ENCODE measurements at regions not wholly inside any gene's neighbourhood (a gene's known extent, or its start where the extent isn't known, plus 50 kb on each side); places are given as distances from the start of the nearest gene placed in this dataset.

DNA sequence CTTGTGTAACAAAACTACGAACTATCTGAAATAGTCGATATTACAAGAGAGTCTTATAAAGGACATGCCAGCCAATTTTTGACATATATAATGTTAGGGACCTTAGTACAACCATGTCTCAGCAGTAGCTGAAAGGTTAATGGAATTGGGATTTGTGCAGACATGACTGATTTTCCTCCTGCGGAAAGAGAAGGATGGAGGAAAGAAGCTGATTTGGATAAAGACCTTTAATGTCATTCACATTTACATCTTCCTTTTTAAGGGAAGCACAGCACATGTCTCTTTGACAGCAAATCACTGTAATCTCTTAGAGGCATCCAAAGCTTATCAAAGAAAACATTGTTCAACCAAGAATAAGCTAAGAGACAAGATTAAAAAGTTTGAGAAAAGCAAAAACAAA, 1976.2 kb upstream of the IGFBP7 start:
- DNase-seq (no peak), ATAC-seq (no peak)
- H3K27me3 ChIP-seq (ENCODE audit: low read length) = no peaks in the 10 kb centered on the region
- H4K20me1 ChIP-seq (ENCODE audit: low read length) = no peaks in the 10 kb centered on the region
- no TSS peak for BruUV-seq (replicated peaks)
- no peaks in the 10 kb centered on the region for H3K79me2 ChIP-seq (ENCODE audit: low read length)
- H3K27ac ChIP-seq (ENCODE audit: low read length) = no peak overlapping the region
- H3K36me3 ChIP-seq (ENCODE audit: low read depth, low read length) = no peaks in the 10 kb centered on the region
- H3K9me2 ChIP-seq (replicated peaks; ENCODE audit: low read length) = no peaks in the 10 kb centered on the region
- H3K4me3 ChIP-seq (ENCODE audit: low read length) = no peak overlapping the region
- intact Hi-C loops (cut with micrococcal nuclease) = no loop called here
- no peak for TF ChIP-seq EZH2 (IDR thresholded peaks at IDR 0.05; ENCODE audit: low read length, unreplicated experiment)
- H3K9ac ChIP-seq (ENCODE audit: low read length) = no peak overlapping the region
- ChIA-PET CTCF (no interaction called here), POLR2A (ENCODE audit: unreplicated experiment) (no interaction called here)
- no peaks in the 10 kb centered on the region for H3K4me1 ChIP-seq (ENCODE audit: insufficient read depth, low read length)
- no peaks in the 10 kb centered on the region for H3F3A ChIP-seq (ENCODE audit: low read length, unreplicated experiment)
- H3K9me3 ChIP-seq (ENCODE audit: low read length) = no peaks in the 10 kb centered on the region
- no peak overlapping the region for H2AFZ ChIP-seq (ENCODE audit: low read length)
- no peak overlapping the region for H3K4me2 ChIP-seq (ENCODE audit: low read length)

DNA sequence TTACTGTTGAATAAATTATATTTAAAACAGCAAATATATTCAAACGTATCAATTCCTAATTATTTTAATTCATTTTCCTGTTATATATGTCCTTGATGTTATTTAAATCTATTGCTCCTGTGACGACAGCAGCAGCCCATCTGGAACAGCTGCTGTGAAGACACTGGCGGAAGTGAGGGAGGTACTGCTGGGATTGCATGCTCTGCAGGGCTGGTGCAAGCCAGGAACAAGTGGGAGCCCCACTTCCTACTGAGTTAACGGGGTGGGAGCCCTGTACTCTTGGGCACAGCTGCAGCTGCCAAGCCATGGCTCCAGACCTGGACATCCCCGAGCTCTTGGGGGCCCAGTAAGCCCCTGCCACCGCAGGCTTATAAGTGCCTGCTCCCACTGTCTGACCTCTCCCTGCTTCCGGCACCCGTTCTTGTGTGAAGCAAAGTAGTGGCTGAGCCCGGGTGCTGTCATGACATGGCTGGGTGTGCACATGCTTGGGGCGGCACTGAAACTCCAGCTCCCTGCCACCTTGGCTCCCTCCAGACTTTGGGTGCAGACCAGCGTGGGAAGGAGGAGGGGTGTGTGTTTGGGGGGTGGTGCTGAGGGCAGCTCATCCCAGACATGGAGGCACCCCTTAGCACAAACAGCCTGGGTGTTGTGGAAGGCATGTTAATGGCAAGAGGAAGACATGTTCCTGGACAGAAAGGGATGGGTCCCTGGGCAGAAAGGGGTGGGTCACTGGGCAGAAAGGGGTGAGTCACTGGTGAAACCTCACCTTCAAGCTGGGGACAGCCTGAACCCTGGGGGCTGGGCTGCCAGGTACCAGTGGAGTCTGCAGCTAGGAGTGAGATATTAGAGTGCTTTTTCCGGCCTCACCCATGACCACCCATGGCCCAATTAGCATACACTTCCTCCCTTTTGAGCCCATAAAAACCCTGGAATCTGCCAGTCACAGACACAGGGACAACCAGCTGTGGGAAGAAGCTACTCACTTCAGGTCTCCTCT, 1981.3 kb upstream of the IGFBP7 start:
- no peak for TF ChIP-seq CTCF (conservative IDR thresholded peaks at IDR 0.05; ENCODE audit: low read depth, low read length)
- TF ChIP-seq EZH2phosphoT487 (IDR thresholded peaks at IDR 0.05; ENCODE audit: borderline replicate concordance, low read length) = no peak
- TF ChIP-seq EZH2 (IDR thresholded peaks at IDR 0.05; ENCODE audit: low read length, unreplicated experiment) = no peak
- no peak overlapping the region for H3K4me3 ChIP-seq (ENCODE audit: low read length)
- H3K9ac ChIP-seq (ENCODE audit: low read length) = no peak overlapping the region
- no peaks in the 10 kb centered on the region for H3K4me1 ChIP-seq (ENCODE audit: insufficient read depth, low read length)
- no peaks in the 10 kb centered on the region for H3K27me3 ChIP-seq (ENCODE audit: low read length)
- H3K4me2 ChIP-seq (ENCODE audit: low read length) = no peak overlapping the region
- H3K27ac ChIP-seq (ENCODE audit: low read length) = no peak overlapping the region
- no peaks in the 10 kb centered on the region for H3K36me3 ChIP-seq (ENCODE audit: low read depth, low read length)
- ATAC-seq (peak; percentile 38), DNase-seq (peak; percentile 21)
- BruUV-seq (replicated peaks) = no TSS peak
- no peaks in the 10 kb centered on the region for H3K9me3 ChIP-seq (ENCODE audit: low read length)
- POLR2A ChIA-PET (ENCODE audit: unreplicated experiment) = no interaction called here
- no peaks in the 10 kb centered on the region for H3K9me2 ChIP-seq (replicated peaks; ENCODE audit: low read length)
- H4K20me1 ChIP-seq (ENCODE audit: low read length) = no peaks in the 10 kb centered on the region
- 0 out of 2 replicates have a peak overlapping the region, but pooled peaks have one; percentile 1 for H2AFZ ChIP-seq (ENCODE audit: low read length)
- no peaks in the 10 kb centered on the region for H3K79me2 ChIP-seq (ENCODE audit: low read length)
- intact Hi-C loops (cut with micrococcal nuclease) = loop anchor here (10.0 kb wide), 1 partner anchor 357 kb away; no protein-coding TSS in a partner anchor
- H3F3A ChIP-seq (ENCODE audit: low read length, unreplicated experiment) = no peaks in the 10 kb centered on the region
- CTCF ChIA-PET = no interaction called here

GRCh38 chr4:59094505-59094904, 1984.3 kb upstream of the IGFBP7 start:
- H3K36me3 ChIP-seq (ENCODE audit: low read depth, low read length) = no peaks in the 10 kb centered on the region
- no peaks in the 10 kb centered on the region for H4K20me1 ChIP-seq (ENCODE audit: low read length)
- H3K4me2 ChIP-seq (ENCODE audit: low read length) = no peak overlapping the region
- no peaks in the 10 kb centered on the region for H3K9me2 ChIP-seq (replicated peaks; ENCODE audit: low read length)
- CTCF ChIA-PET = interaction anchor here (0.5 to 0.6 kb wide), 2 partner anchors 139 to 423 kb away, joined by 3 to 4 read pairs; no protein-coding TSS in a partner anchor
- H3K9ac ChIP-seq (ENCODE audit: low read length) = no peak overlapping the region
- no peaks in the 10 kb centered on the region for H3K27me3 ChIP-seq (ENCODE audit: low read length)
- H3K4me3 ChIP-seq (ENCODE audit: low read length) = no peak overlapping the region
- no peak overlapping the region for H3K27ac ChIP-seq (ENCODE audit: low read length)
- POLR2A ChIA-PET (ENCODE audit: unreplicated experiment) = no interaction called here
- ATAC-seq (no peak), DNase-seq (peak; percentile 10)
- H3F3A ChIP-seq (ENCODE audit: low read length, unreplicated experiment) = no peaks in the 10 kb centered on the region
- TF ChIP-seq EZH2 (IDR thresholded peaks at IDR 0.05; ENCODE audit: low read length, unreplicated experiment) (no peak), EZH2phosphoT487 (IDR thresholded peaks at IDR 0.05; ENCODE audit: borderline replicate concordance, low read length) (no peak), CTCF (conservative IDR thresholded peaks at IDR 0.05; ENCODE audit: low read depth, low read length) (peak; percentile 47)
- H3K79me2 ChIP-seq (ENCODE audit: low read length) = no peaks in the 10 kb centered on the region
- H3K9me3 ChIP-seq (ENCODE audit: low read length) = no peaks in the 10 kb centered on the region
- no peak overlapping the region for H2AFZ ChIP-seq (ENCODE audit: low read length)
- intact Hi-C loops (cut with micrococcal nuclease) = loop anchor here (10.0 kb wide), 1 partner anchor 360 kb away; no protein-coding TSS in a partner anchor
- no peaks in the 10 kb centered on the region for H3K4me1 ChIP-seq (ENCODE audit: insufficient read depth, low read length)
- no TSS peak for BruUV-seq (replicated peaks)

Measured in PC-3 (cell line).